ENCODE measurements at regions not wholly inside any gene's neighbourhood (a gene's known extent, or its start where the extent isn't known, plus 50 kb on each side); places are given as distances from the start of the nearest gene placed in this dataset.

DNA sequence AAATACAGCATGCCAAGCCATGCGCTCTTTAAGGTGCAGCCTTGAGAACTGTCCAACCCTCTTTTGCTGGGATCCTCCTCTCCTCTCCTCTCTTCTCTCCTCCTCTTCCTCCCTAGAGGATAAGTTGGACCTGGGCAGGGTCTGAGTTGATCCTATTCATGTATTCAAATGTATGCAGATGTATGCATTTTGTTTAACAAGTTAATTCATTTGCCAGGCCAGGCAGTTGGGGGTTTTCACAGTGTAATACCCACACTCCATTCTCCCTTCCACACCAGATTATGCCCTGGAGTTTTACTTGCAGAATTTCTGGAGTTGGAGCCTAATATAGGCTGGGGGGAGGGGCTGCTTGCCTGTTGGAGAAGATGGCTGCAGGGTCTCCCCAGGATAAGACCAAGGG, 226.2 kb upstream of the SDK2 start (continued):
- TF ChIP-seq, protein P1, sequence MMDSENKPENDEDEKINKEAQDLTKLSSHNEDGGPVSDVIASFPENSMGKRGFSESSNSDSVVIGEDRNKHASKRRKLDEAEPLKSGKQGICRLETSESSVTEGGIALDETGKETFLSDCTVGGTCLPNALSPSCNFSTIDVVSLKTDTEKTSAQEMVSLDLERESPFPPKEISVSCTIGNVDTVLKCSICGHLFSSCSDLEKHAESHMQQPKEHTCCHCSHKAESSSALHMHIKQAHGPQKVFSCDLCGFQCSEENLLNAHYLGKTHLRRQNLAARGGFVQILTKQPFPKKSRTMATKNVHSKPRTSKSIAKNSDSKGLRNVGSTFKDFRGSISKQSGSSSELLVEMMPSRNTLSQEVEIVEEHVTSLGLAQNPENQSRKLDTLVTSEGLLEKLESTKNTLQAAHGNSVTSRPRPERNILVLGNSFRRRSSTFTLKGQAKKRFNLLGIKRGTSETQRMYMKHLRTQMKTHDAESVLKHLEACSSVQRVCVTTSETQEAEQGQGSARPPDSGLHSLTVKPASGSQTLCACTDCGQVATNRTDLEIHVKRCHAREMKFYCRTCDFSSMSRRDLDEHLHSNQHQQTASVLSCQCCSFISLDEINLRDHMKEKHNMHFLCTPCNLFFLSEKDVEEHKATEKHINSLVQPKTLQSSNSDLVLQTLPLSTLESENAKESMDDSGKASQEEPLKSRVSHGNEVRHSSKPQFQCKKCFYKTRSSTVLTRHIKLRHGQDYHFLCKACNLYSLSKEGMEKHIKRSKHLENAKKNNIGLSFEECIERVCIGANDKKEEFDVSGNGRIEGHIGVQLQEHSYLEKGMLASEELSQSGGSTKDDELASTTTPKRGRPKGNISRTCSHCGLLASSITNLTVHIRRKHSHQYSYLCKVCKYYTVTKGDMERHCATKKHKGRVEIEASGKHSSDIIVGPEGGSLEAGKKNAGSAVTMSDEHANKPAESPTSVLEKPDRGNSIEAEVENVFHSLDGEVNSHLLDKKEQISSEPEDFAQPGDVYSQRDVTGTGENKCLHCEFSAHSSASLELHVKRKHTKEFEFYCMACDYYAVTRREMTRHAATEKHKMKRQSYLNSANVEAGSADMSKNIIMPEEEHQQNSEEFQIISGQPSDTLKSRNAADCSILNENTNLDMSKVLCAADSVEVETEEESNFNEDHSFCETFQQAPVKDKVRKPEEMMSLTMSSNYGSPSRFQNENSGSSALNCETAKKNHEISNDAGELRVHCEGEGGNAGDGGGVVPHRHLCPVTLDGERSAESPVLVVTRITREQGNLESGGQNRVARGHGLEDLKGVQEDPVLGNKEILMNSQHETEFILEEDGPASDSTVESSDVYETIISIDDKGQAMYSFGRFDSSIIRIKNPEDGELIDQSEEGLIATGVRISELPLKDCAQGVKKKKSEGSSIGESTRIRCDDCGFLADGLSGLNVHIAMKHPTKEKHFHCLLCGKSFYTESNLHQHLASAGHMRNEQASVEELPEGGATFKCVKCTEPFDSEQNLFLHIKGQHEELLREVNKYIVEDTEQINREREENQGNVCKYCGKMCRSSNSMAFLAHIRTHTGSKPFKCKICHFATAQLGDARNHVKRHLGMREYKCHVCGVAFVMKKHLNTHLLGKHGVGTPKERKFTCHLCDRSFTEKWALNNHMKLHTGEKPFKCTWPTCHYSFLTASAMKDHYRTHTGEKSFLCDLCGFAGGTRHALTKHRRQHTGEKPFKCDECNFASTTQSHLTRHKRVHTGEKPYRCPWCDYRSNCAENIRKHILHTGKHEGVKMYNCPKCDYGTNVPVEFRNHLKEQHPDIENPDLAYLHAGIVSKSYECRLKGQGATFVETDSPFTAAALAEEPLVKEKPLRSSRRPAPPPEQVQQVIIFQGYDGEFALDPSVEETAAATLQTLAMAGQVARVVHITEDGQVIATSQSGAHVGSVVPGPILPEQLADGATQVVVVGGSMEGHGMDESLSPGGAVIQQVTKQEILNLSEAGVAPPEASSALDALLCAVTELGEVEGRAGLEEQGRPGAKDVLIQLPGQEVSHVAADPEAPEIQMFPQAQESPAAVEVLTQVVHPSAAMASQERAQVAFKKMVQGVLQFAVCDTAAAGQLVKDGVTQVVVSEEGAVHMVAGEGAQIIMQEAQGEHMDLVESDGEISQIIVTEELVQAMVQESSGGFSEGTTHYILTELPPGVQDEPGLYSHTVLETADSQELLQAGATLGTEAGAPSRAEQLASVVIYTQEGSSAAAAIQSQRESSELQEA (IDR thresholded peaks at IDR 0.05; ENCODE audit: low read depth): no peak
- TF ChIP-seq SMAD3 (CRISPR knock-in tag; conservative IDR thresholded peaks at IDR 0.05) (no peak), ZNF316 (IDR thresholded peaks at IDR 0.05) (no peak), SLC30A9 (CRISPR knock-in tag; IDR thresholded peaks at IDR 0.05) (no peak)
- TF ChIP-seq, protein P2, sequence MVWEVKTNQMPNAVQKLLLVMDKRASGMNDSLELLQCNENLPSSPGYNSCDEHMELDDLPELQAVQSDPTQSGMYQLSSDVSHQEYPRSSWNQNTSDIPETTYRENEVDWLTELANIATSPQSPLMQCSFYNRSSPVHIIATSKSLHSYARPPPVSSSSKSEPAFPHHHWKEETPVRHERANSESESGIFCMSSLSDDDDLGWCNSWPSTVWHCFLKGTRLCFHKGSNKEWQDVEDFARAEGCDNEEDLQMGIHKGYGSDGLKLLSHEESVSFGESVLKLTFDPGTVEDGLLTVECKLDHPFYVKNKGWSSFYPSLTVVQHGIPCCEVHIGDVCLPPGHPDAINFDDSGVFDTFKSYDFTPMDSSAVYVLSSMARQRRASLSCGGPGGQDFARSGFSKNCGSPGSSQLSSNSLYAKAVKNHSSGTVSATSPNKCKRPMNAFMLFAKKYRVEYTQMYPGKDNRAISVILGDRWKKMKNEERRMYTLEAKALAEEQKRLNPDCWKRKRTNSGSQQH (CRISPR knock-in tag; IDR thresholded peaks at IDR 0.05): no peak
- TF ChIP-seq, protein P3, sequence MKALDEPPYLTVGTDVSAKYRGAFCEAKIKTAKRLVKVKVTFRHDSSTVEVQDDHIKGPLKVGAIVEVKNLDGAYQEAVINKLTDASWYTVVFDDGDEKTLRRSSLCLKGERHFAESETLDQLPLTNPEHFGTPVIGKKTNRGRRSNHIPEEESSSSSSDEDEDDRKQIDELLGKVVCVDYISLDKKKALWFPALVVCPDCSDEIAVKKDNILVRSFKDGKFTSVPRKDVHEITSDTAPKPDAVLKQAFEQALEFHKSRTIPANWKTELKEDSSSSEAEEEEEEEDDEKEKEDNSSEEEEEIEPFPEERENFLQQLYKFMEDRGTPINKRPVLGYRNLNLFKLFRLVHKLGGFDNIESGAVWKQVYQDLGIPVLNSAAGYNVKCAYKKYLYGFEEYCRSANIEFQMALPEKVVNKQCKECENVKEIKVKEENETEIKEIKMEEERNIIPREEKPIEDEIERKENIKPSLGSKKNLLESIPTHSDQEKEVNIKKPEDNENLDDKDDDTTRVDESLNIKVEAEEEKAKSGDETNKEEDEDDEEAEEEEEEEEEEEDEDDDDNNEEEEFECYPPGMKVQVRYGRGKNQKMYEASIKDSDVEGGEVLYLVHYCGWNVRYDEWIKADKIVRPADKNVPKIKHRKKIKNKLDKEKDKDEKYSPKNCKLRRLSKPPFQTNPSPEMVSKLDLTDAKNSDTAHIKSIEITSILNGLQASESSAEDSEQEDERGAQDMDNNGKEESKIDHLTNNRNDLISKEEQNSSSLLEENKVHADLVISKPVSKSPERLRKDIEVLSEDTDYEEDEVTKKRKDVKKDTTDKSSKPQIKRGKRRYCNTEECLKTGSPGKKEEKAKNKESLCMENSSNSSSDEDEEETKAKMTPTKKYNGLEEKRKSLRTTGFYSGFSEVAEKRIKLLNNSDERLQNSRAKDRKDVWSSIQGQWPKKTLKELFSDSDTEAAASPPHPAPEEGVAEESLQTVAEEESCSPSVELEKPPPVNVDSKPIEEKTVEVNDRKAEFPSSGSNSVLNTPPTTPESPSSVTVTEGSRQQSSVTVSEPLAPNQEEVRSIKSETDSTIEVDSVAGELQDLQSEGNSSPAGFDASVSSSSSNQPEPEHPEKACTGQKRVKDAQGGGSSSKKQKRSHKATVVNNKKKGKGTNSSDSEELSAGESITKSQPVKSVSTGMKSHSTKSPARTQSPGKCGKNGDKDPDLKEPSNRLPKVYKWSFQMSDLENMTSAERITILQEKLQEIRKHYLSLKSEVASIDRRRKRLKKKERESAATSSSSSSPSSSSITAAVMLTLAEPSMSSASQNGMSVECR (CRISPR knock-in tag; IDR thresholded peaks at IDR 0.05): no peak
